Activated T-cell treated with anti-CD3 and anti-CD28 coated beads for 4 hours (primary cell): ENCODE measurements at regions not wholly inside any gene's neighbourhood (a gene's known extent, or its start where the extent isn't known, plus 50 kb on each side); places are given as distances from the start of the nearest gene placed in this dataset.

Experiments
- DNase-seq: peaks from one replicate; pipeline ENCODE4 v3.0.0-alpha.2; 2020

DNA sequence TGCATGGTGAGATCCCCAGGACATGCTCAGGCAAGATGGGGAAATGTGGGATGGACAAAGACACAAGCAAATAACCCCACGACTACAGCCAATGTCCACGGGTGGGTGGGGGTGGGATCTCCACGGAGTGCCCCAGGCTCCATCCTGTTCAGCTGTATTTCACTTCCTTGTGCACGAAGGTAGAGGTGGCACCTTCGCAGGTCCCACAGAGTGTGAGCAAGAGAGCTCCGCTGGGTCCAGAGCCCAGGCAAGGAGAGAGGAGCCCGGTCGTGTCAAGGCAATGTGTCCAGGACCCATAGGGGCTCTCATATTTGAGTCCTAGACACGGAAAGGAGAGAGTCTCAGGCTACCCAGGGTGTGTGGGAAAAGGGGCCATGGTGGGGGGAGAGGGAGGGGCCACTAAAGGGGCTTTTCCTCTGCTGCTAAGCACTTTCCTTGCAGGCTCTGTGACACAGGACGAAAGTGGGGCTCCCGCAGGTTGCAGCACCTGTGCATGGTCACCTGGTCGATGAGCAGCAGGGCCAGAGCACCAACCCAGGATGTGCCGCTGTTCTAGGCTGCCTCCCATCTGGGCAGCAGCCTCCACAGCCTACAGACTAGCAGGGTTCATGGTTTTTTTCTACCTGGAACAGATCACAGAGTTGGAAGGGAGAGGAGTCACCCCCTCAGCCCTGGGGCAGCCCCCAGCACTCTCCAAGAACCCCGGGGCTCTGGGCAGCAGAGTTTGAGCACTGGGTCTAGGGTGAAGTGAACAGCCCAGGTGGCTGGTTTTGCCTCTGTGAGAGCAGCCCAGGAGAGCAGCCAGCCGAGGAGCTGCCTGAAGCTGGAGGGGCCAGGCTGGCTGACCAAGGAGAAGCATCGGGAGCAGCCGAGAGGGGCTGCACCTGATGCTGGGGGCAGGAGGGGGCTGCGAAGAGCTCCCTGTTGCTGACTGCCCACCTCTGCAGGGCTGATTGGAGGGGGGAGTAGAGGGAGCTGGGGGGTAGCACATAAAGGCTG lies 100.7 kb upstream of the MVB12B start:
- no peak for DNase-seq

GRCh38 chr9:126226991-126227936 lies 99.4 kb upstream of the MVB12B start:
- no peak for DNase-seq

GRCh38 chr9:126228111-126228780 lies 98.4 kb upstream of the MVB12B start:
- no peak for DNase-seq

- DNase-seq, result peak; percentile 57
Measured at GRCh38 chr9:126228781-126229444, 97.7 kb upstream of the MVB12B start.

DNA sequence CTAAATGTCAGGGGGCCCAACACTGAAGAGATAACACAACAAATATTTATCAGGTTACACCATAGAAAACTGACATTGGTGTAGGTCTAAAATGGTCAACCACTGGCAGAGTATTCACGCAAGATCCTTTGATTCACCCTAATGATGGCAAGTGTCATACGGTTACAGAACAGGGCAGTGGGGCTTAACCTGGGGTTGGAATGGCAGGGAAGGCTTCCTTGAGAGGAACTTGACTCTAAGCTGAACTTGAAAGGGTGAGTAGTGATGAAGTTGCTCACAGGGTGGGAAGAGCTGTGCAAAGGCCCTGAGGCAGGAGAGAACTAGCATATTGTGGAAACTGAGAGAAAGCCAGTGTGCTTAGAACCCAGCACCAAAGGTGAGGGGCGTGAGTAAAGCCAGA lies 97.1 kb upstream of the MVB12B start:
- no peak for DNase-seq

- no peak for DNase-seq
Measured at GRCh38 chr9:126230692-126231091, 95.9 kb upstream of the MVB12B start.

DNA sequence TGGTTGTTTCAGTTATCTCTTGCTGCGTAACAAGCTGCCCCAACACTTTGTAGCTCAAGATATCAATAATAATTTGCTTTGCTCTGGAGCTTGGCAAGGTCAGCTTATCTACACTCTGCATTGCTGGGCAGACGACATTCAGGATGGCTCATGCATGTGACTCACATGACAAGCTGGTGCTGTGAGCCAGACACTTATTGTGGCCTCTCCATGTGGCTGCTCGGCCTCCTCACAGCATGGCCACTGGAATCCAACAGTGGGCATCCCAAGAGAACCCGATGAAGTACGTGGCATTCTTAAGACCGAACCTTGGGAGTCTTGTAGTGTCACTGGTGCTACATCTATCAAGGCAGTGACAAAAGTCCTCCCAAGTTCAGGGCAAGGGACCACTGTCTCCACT lies 94.2 kb upstream of the MVB12B start:
- DNase-seq, result no peak

GRCh38 chr9:126233175-126233574 lies 93.5 kb upstream of the MVB12B start:
- DNase-seq, result no peak

GRCh38 chr9:126233913-126234525 lies 92.6 kb upstream of the MVB12B start:
- no peak for DNase-seq

DNA sequence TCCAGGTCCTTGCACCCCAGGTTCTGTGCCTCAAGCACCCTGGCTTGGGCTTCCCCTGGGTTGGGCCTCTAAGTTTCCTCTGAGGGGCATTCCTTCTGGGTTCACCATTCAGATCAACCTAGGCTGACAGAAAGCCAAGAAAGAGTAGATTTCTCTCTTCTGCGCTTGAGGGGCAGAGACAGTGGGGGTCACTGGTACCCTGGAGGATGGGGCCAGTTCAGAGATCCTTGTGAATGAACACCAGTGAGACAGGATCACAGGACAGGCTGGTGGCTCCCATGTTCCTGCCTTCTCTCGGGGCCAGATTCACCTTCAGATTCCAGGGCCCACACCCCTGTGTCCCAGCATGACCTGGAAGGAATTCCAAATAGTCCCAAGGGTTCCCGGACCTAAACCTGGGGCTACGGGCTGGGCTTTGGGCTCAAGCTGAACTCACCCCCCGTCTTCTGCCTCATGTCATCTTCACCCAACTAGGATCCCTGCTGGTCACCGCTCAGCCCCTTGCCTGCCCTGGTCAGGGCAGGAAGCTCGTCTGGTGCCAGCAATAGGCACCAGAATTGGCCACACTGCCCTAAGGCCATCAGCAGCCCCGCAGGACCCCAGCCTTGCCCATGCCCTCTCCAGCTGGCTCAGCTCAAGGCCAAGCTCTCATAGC lies 91.8 kb upstream of the MVB12B start:
- DNase-seq, result no peak

DNA sequence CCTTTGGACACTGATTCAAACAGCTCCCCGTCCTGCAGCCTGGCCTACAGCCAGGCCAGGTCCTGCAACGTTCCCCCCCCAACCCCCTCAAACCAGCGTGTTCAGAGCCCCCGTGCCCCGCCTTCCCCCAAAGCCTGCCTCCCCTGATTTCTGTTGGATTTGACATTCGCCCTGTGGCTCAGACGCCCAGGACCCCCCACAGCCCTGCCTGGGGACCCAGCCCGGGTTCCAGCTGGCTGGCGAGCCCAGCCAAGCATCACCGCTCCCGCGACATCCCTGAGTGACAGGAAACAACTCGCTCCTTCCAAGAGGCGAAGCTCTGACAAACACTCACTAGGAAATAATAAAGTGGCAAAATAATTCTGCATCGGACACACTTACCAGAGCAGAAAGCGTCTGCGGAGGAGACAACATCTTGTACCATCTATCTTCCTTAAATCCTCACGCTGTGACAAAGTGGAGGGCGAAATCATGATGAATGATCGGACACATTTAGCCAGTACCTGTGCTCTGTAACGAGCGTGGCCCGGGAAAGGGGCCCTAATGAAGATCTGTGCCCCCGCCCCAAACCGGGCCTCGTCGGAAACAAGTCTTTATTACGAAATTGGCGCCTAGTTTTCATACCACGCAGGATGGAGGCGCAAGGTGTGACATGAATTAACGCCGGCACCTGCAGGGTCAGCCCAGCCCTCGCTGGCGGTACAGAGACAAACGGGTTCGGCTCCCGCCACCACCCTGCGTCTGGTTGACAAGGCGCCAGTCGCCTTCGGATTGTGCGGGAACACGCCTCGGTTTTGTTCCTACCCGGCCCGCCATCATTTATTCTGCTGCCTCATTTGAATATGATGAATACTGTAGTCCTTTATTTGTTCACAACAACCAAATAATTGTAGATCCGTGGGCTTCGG lies 91.0 kb upstream of the MVB12B start:
- DNase-seq, result no peak

DNA sequence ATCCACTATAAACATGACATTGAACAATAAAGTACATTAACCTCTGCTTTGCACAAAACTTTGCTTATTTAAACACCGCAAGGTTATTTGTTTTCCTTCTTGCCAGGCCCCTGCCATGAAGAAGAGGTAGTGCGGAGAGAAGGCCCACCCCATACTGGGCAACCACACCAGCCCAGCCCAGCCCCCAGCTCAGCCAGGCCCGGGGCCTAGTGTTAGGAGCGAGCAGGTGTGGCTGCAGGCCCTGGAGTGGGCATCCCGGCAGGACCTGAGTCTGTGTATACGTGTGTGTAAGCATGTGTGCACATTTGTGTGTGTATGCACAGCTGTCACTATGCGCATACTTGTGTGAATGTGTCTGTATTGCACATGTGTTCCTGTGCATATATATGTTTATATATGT lies 90.4 kb upstream of the MVB12B start:
- DNase-seq, result no peak

DNA sequence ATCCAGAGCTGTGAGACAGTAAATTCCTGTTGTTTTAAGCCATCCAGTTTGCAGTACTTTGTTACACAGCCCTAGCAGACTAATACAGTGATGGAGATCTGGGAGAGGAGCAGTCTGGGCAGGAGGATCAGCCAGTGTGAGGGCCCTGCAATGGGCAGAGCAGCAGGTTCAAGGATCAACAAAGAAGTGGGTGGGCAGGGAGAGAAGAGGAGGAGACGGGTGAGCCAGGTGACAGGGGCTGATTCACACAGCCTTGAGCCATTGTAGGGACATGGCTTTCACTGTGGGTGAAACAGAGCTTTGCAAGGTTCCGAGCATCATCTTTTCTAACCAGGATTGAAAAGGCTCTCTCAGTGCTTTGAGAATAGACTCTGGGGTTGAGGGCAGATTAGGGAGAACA lies 88.2 kb upstream of the MVB12B start:
- DNase-seq, result no peak

- DNase-seq, result no peak
Measured at GRCh38 chr9:126239515-126239914, 87.1 kb upstream of the MVB12B start.

- no peak for DNase-seq
Measured at GRCh38 chr9:126240835-126241234, 85.8 kb upstream of the MVB12B start.

GRCh38 chr9:126248680-126249079 lies 77.9 kb upstream of the MVB12B start:
- DNase-seq, result no peak

DNA sequence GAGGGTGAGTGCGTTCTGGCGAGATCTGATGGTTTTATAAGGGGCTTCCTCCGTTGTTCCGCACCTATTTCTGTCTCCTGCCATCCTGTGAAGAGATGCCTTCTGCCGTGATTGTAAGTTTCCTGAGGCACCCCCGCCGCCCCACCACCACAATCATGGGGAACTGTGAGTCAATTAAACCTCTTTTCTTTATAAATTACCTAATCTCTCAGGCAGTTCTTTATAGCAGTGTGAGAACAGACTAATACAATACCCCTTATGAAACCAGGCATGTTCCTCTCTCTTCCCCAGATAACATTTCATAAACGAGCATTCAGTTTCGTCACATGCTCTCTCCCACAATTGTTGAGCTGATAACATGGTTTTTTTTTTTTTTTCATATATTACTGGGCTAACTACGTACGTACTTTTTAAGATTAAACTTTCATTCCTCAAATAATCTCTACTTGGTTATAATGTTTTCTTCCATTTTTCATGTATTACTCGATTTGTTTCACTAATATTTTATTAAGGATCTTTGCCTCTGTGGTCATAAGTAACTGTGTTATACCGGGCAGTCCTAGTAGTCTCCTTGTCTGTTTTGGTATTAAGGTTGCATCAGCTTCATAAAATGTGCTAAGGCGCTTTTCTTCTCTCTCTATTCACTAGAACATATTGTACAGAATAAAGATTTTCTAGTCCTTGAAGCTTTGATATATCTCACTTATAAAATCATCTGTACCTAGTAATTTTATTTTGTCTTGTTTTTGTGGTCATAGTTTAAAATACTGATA lies 64.9 kb upstream of the MVB12B start:
- no peak for DNase-seq

GRCh38 chr9:126262738-126263137 lies 63.9 kb upstream of the MVB12B start:
- DNase-seq, result no peak

GRCh38 chr9:126270556-126270955 lies 56.1 kb upstream of the MVB12B start:
- DNase-seq, result no peak
